GM23338 (cell line): ENCODE measurements at regions not wholly inside any gene's neighbourhood (a gene's known extent, or its start where the extent isn't known, plus 50 kb on each side); places are given as distances from the start of the nearest gene placed in this dataset.

Experiments
- CREB1 ChIP-seq: fragments of 250-450 bp; sonication (Bioruptor Pico); IDR thresholded peaks from 2 replicates; pipeline ENCODE4 v1.5.0; 2020; ENCODE audit warnings: low read depth, mild to moderate bottlenecking, moderate library complexity
- ETS1 ChIP-seq: IDR thresholded peaks from 2 replicates; pipeline ENCODE4 v1.6.1; 2016; ENCODE audit warnings: antibody characterized with exemption
- EZH2 ChIP-seq: fragments of 200-600 bp; sonication (generic); IDR thresholded peaks from one replicate; pipeline ENCODE4 v1.8.0; 2017; ENCODE audit warnings: antibody characterized with exemption, mild to moderate bottlenecking, low read depth; ENCODE audit not compliant: unreplicated experiment
- EZH2phosphoT487 ChIP-seq: fragments of 200-600 bp; sonication (generic); IDR thresholded peaks from one replicate; pipeline ENCODE4 v1.8.1; 2018; ENCODE audit warnings: antibody characterized with exemption; ENCODE audit not compliant: unreplicated experiment
- POLR2AphosphoS5 ChIP-seq: IDR thresholded peaks from 2 replicates; pipeline ENCODE4 v1.6.1; 2016; ENCODE audit warnings: antibody characterized with exemption, low read depth
- ZNF114 ChIP-seq: fragments of 250-450 bp; sonication (Bioruptor Pico); IDR thresholded peaks from 2 replicates; pipeline ENCODE4 v1.5.0; 2020; ENCODE audit warnings: mild to moderate bottlenecking, moderate library complexity
- TF ChIP-seq, protein P1 (sequence below), 2 experiments: fragments of 200-600 bp in 1 of 2; sonication (generic) in 1 of 2; conservative IDR thresholded peaks; 2 replicates each; pipeline versions ENCODE4 v1.5.1 to v1.6.1; 2016 to 2017; ENCODE audit warnings: antibody characterized with exemption in 2 of 2, low read depth in 2 of 2, mild to moderate bottlenecking in 2 of 2, moderate library complexity in 1 of 2
- TF ChIP-seq, protein P2 (sequence below): IDR thresholded peaks from one replicate; pipeline ENCODE4 v1.6.1; 2018; ENCODE audit warnings: antibody characterized with exemption; ENCODE audit not compliant: unreplicated experiment

DNA sequence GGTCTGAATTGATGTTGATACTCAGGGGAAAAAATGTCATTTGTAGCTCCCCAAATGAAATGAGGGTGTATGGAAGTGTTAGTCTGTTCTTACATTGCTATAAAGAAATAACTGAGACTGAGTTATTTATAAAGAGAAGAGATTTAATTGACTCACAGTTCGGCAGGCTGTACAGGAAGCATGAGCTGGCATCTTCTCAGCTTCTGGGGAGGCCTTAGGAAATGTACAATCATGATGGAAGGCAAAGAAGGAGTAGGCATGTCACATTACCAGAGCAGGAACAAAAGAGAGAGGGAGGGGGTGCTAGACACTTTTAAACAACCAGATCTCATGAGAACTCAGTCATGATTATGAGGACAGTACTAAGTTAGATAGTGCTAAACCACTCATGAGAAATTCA, 1199.9 kb upstream of the DIAPH2 start:
- TF ChIP-seq, protein P1, sequence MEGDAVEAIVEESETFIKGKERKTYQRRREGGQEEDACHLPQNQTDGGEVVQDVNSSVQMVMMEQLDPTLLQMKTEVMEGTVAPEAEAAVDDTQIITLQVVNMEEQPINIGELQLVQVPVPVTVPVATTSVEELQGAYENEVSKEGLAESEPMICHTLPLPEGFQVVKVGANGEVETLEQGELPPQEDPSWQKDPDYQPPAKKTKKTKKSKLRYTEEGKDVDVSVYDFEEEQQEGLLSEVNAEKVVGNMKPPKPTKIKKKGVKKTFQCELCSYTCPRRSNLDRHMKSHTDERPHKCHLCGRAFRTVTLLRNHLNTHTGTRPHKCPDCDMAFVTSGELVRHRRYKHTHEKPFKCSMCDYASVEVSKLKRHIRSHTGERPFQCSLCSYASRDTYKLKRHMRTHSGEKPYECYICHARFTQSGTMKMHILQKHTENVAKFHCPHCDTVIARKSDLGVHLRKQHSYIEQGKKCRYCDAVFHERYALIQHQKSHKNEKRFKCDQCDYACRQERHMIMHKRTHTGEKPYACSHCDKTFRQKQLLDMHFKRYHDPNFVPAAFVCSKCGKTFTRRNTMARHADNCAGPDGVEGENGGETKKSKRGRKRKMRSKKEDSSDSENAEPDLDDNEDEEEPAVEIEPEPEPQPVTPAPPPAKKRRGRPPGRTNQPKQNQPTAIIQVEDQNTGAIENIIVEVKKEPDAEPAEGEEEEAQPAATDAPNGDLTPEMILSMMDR (conservative IDR thresholded peaks at IDR 0.05; ENCODE audit: low read depth in 2 of 2): no peak
- TF ChIP-seq POLR2AphosphoS5 (no peak), EZH2 (no peak), ETS1 (no peak), CREB1 (no peak), EZH2phosphoT487 (no peak), ZNF114 (no peak)
- TF ChIP-seq, protein P2, sequence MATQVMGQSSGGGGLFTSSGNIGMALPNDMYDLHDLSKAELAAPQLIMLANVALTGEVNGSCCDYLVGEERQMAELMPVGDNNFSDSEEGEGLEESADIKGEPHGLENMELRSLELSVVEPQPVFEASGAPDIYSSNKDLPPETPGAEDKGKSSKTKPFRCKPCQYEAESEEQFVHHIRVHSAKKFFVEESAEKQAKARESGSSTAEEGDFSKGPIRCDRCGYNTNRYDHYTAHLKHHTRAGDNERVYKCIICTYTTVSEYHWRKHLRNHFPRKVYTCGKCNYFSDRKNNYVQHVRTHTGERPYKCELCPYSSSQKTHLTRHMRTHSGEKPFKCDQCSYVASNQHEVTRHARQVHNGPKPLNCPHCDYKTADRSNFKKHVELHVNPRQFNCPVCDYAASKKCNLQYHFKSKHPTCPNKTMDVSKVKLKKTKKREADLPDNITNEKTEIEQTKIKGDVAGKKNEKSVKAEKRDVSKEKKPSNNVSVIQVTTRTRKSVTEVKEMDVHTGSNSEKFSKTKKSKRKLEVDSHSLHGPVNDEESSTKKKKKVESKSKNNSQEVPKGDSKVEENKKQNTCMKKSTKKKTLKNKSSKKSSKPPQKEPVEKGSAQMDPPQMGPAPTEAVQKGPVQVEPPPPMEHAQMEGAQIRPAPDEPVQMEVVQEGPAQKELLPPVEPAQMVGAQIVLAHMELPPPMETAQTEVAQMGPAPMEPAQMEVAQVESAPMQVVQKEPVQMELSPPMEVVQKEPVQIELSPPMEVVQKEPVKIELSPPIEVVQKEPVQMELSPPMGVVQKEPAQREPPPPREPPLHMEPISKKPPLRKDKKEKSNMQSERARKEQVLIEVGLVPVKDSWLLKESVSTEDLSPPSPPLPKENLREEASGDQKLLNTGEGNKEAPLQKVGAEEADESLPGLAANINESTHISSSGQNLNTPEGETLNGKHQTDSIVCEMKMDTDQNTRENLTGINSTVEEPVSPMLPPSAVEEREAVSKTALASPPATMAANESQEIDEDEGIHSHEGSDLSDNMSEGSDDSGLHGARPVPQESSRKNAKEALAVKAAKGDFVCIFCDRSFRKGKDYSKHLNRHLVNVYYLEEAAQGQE: no peak
